Epithelial cell of proximal tubule (primary cell): ENCODE measurements at regions not wholly inside any gene's neighbourhood (a gene's known extent, or its start where the extent isn't known, plus 50 kb on each side); places are given as distances from the start of the nearest gene placed in this dataset.

Experiments
- DNase-seq: peaks from one replicate; pipeline ENCODE4 v3.0.0-alpha.2; 2011; ENCODE audit warnings: low read depth
- H3K4me3 ChIP-seq: 2 replicates; pipeline ENCODE4 v1.5.1; 2011; ENCODE audit warnings: low read depth, mild to moderate bottlenecking, low read length
- CTCF ChIP-seq: conservative IDR thresholded peaks from 2 replicates; pipeline ENCODE4 v1.5.1; 2012; ENCODE audit warnings: low read depth, mild to moderate bottlenecking, low read length

- no peak for TF ChIP-seq CTCF
- no peak for DNase-seq
- no peak overlapping the region for H3K4me3 ChIP-seq
Observed at GRCh38 chr1:2970311-2971071, 50.8 kb upstream of the ACTRT2 start.

DNA sequence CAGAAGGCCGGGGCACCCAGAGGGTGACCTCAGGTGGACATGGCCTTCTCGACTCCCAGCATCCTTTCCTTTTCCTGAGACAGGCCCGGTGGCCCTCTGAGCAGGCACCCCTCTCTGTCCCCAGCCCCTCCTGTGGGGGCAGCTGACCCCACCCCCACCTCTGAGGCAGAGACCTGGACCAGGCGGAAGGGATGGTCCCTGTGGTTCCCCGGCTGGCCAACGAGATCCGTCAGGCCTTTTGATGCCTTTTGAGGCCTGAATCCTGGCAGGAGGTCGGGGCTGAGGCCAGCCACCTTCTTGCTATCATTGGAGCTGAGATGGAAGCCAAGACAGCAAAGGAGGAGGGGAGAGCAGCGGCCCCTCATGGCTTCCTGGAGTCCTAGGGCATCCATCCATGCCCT lies 50.2 kb upstream of the ACTRT2 start:
- TF ChIP-seq CTCF = no peak
- H3K4me3 ChIP-seq = no peak overlapping the region
- DNase-seq = no peak
